ENCODE measurements at regions not wholly inside any gene's neighbourhood (a gene's known extent, or its start where the extent isn't known, plus 50 kb on each side); places are given as distances from the start of the nearest gene placed in this dataset.
"Not testable (repeated sequence)": the region's sequence is repeated elsewhere in the genome, so short reads cannot be mapped to it uniquely, and the experiment has no call there.

- in situ Hi-C loops (cut with MboI; ENCODE audit: low pct_unique_long_range_greater_than_20kb, low sequenced_read_pairs, unreplicated experiment) = no loop called here
- DNase-seq (ENCODE audit: low spot score) = no peak
- no peak for TF ChIP-seq CTCF (IDR thresholded peaks at IDR 0.05; ENCODE audit: extremely low read depth, insufficient read depth, missing control alignments)
These were observed 53.4 kb upstream of the FOXN3 start for GRCh38 chr14:89470401-89470800.

- DNase-seq (ENCODE audit: low spot score) = no peak
- in situ Hi-C loops (cut with MboI; ENCODE audit: low pct_unique_long_range_greater_than_20kb, low sequenced_read_pairs, unreplicated experiment) = no loop called here
- TF ChIP-seq CTCF (IDR thresholded peaks at IDR 0.05; ENCODE audit: extremely low read depth, insufficient read depth, missing control alignments) = no peak
These were observed 52.5 kb upstream of the FOXN3 start for GRCh38 chr14:89469210-89470198.

GRCh38 chr14:89468566-89468965, 51.5 kb upstream of the FOXN3 start:
- in situ Hi-C loops (cut with MboI; ENCODE audit: low pct_unique_long_range_greater_than_20kb, low sequenced_read_pairs, unreplicated experiment) = no loop called here
- no peak for DNase-seq (ENCODE audit: low spot score)
- TF ChIP-seq CTCF (IDR thresholded peaks at IDR 0.05; ENCODE audit: extremely low read depth, insufficient read depth, missing control alignments) = no peak

GRCh38 chr14:89468030-89468429, 51.0 kb upstream of the FOXN3 start:
- in situ Hi-C loops (cut with MboI; ENCODE audit: low pct_unique_long_range_greater_than_20kb, low sequenced_read_pairs, unreplicated experiment) = not testable (repeated sequence)

GRCh38 chr14:89466944-89467343, 49.9 kb upstream of the FOXN3 start:
- TF ChIP-seq CTCF (IDR thresholded peaks at IDR 0.05; ENCODE audit: extremely low read depth, insufficient read depth, missing control alignments) = no peak
- no peak for DNase-seq (ENCODE audit: low spot score)
- in situ Hi-C loops (cut with MboI; ENCODE audit: low pct_unique_long_range_greater_than_20kb, low sequenced_read_pairs, unreplicated experiment) = no loop called here

More at GRCh38 chr14:89468030-89468429, 51.0 kb upstream of the FOXN3 start:
- DNase-seq (ENCODE audit: low spot score) = not testable (repeated sequence)
